SH-SY5Y (cell line): ENCODE measurements at regions not wholly inside any gene's neighbourhood (a gene's known extent, or its start where the extent isn't known, plus 50 kb on each side); places are given as distances from the start of the nearest gene placed in this dataset.

Experiments used
- GATA2 ChIP-seq: IDR thresholded peaks from 2 replicates; pipeline ENCODE4 v1.6.1; 2011; ENCODE audit warnings: mild to moderate bottlenecking, low read depth, low read length
- GATA3 ChIP-seq: IDR thresholded peaks from 2 replicates; pipeline ENCODE4 v1.6.1; 2011; ENCODE audit warnings: low read depth, mild to moderate bottlenecking, low read length, moderate library complexity

GRCh38 chr13:83810136-83810535 lies 72.1 kb downstream of the SLITRK1 start:
- no peak for TF ChIP-seq GATA2
- no peak for TF ChIP-seq GATA3
